A673 (cell line): ENCODE measurements at regions not wholly inside any gene's neighbourhood (a gene's known extent, or its start where the extent isn't known, plus 50 kb on each side); places are given as distances from the start of the nearest gene placed in this dataset.

Experiments
- EZH2 ChIP-seq: fragments of 200-600 bp; sonication (generic); IDR thresholded peaks from 2 replicates; pipeline ENCODE4 v1.6.1; 2017; ENCODE audit warnings: borderline replicate concordance, low read depth, mild to moderate bottlenecking, mixed read lengths, antibody characterized with exemption, low read length; ENCODE audit not compliant: poor library complexity, severe bottlenecking
- TF ChIP-seq, protein P1 (sequence below): fragments of 300-800, 200-600 bp; sonication (generic); conservative IDR thresholded peaks from 2 replicates; pipeline ENCODE4 v1.5.1; 2017; ENCODE audit warnings: low read depth, mild to moderate bottlenecking, antibody characterized with exemption, low read length, moderate library complexity, mixed read lengths

GRCh38 chr14:99023371-99023770 lies 248.6 kb downstream of the BCL11B start:
- TF ChIP-seq, protein P1, sequence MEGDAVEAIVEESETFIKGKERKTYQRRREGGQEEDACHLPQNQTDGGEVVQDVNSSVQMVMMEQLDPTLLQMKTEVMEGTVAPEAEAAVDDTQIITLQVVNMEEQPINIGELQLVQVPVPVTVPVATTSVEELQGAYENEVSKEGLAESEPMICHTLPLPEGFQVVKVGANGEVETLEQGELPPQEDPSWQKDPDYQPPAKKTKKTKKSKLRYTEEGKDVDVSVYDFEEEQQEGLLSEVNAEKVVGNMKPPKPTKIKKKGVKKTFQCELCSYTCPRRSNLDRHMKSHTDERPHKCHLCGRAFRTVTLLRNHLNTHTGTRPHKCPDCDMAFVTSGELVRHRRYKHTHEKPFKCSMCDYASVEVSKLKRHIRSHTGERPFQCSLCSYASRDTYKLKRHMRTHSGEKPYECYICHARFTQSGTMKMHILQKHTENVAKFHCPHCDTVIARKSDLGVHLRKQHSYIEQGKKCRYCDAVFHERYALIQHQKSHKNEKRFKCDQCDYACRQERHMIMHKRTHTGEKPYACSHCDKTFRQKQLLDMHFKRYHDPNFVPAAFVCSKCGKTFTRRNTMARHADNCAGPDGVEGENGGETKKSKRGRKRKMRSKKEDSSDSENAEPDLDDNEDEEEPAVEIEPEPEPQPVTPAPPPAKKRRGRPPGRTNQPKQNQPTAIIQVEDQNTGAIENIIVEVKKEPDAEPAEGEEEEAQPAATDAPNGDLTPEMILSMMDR, result no peak
- no peak for TF ChIP-seq EZH2
